Liver (tissue), 3 donors: ENCODE measurements at regions not wholly inside any gene's neighbourhood (a gene's known extent, or its start where the extent isn't known, plus 50 kb on each side); places are given as distances from the start of the nearest gene placed in this dataset.

Source experiments
- ATF3 ChIP-seq: IDR thresholded peaks from 2 replicates; pipeline ENCODE4 v1.6.1; 2016; ENCODE audit warnings: antibody characterized with exemption
- CTCF ChIP-seq: fragments of 150-350 bp; IDR thresholded peaks from 2 replicates; pipeline ENCODE4 v1.5.1; 2017; ENCODE audit warnings: improper control_type of control experiment, low read depth, low read length; ENCODE audit not compliant: missing input control
- EGR1 ChIP-seq, 2 donors: IDR thresholded peaks; 2 replicates each; pipeline ENCODE4 v1.6.1; 2016 to 2018; ENCODE audit warnings: antibody characterized with exemption in 2 of 2, low read depth in 2 of 2
- FOXA1 ChIP-seq: IDR thresholded peaks from 2 replicates; pipeline ENCODE4 v1.6.1; 2016; ENCODE audit warnings: antibody characterized with exemption
- GABPA ChIP-seq, 2 donors: IDR thresholded peaks in 1 of 2; conservative IDR thresholded peaks in 1 of 2; 2 replicates each; pipeline ENCODE4 v1.6.1; 2016; ENCODE audit warnings: antibody characterized with exemption in 2 of 2, mild to moderate bottlenecking in 1 of 2, moderate library complexity in 1 of 2
- HNF4A ChIP-seq, 2 donors: conservative IDR thresholded peaks; 2 replicates each; pipeline ENCODE4 v1.6.1; 2016; ENCODE audit warnings: antibody characterized with exemption in 2 of 2, mild to moderate bottlenecking in 2 of 2
- JUND ChIP-seq, 2 donors: IDR thresholded peaks; 2 replicates each; pipeline ENCODE4 v1.6.1; 2016; ENCODE audit warnings: antibody characterized with exemption in 2 of 2
- MAX ChIP-seq: IDR thresholded peaks from 2 replicates; pipeline ENCODE4 v1.6.1; 2016; ENCODE audit warnings: antibody characterized with exemption
- RAD21 ChIP-seq, 2 donors: IDR thresholded peaks; 2 replicates each; pipeline ENCODE4 v1.6.1; 2016; ENCODE audit warnings: antibody characterized with exemption in 2 of 2, mild to moderate bottlenecking in 2 of 2
- REST ChIP-seq: IDR thresholded peaks from 2 replicates; pipeline ENCODE4 v1.6.1; 2016; ENCODE audit warnings: antibody characterized with exemption, mild to moderate bottlenecking
- RXRA ChIP-seq, 2 donors: IDR thresholded peaks; 2 replicates each; pipeline ENCODE4 v1.6.1; 2017 to 2018; ENCODE audit warnings: antibody characterized with exemption in 2 of 2, mild to moderate bottlenecking in 1 of 2
- SP1 ChIP-seq: IDR thresholded peaks from 2 replicates; pipeline ENCODE4 v1.6.1; 2018; ENCODE audit warnings: antibody characterized with exemption, mild to moderate bottlenecking
- TAF1 ChIP-seq: conservative IDR thresholded peaks from 2 replicates; pipeline ENCODE4 v1.6.1; 2016; ENCODE audit warnings: antibody characterized with exemption, mild to moderate bottlenecking
- ZBTB33 ChIP-seq: IDR thresholded peaks from 2 replicates; pipeline ENCODE4 v1.6.1; 2016; ENCODE audit warnings: antibody characterized with exemption
- donor health status: healthy.
- donor health status: healthy.

GRCh38 chr10:78777867-78778266, 290.9 kb upstream of the ZMIZ1 start:
- TF ChIP-seq MAX (no peak), REST (no peak), GABPA (IDR thresholded peaks at IDR 0.05 in 1 of 2, conservative IDR thresholded peaks at IDR 0.05 in 1 of 2) (no peak), CTCF (no peak), EGR1 (IDR thresholded peaks at IDR 0.05; ENCODE audit: low read depth in 2 of 2) (no peak), ATF3 (no peak), ZBTB33 (no peak), SP1 (no peak), JUND (IDR thresholded peaks at IDR 0.05) (no peak), RAD21 (IDR thresholded peaks at IDR 0.05) (no peak), TAF1 (no peak), RXRA (IDR thresholded peaks at IDR 0.05) (no peak), HNF4A (conservative IDR thresholded peaks at IDR 0.05) (no peak), FOXA1 (no peak)
